ENCODE measurements at regions not wholly inside any gene's neighbourhood (a gene's known extent, or its start where the extent isn't known, plus 50 kb on each side); places are given as distances from the start of the nearest gene placed in this dataset.
"Not testable (repeated sequence)": the region's sequence is repeated elsewhere in the genome, so short reads cannot be mapped to it uniquely, and the experiment has no call there.

GRCh38 chr10:81135851-81136250, 598.1 kb downstream of the SH2D4B start:
- FAIRE-seq, result no peak

DNA sequence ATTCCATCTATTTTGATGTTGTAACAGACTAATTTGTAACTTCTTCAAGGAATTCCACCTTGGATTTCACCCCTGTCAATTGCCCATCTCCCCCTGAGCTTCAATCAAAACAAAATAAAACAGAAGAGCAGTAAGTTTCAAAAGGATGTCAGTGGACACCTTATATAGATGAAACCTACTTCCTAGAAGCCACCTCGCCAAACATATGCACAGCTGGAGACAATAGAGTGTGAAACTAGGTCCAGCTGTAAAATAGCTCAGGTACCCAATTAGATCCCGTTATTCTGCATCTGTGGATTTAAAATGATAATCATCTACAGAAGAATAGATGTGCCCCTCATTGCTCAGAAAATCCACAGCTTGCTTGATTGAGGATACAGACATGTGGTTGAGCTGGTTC, 598.6 kb downstream of the SH2D4B start:
- no peak for FAIRE-seq

DNA sequence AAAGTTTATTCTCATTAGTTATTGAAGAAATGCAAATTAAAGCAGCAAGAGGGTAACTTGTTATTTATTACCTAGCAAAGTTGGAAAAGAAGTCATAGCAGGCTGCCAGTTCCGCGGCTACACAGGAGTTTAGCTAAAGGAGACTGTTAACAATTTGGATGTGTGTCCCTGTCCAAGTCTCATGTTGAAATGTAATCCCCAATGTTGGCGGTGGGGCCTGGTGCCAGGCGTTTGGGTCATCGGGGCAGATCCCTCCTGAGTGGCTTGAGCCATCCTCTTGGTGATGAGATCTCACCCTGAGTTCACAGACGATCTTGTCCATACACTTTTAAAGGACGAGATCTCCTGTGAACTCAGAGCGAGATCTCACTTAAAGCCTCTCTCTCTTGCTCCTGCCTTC, 608.3 kb downstream of the SH2D4B start:
- no peak for FAIRE-seq

DNA sequence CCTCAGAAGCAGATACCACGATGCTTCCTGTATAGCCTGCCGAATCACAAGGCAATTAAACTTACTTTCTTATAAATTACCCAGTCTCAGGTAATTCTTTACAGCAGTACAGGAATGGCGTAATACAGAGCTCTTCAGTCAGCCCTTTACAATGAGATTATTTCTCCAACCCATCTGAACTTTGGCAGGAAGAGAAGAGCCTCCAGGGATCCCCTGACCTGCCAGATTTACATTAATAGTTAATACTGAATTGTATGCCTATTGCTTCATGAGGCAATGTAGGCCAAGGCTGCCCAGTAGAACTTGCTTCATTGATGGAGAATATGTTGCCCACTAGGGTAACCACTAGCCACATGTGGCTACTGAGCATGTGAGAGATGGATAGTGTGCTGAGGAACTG, 608.7 kb downstream of the SH2D4B start:
- FAIRE-seq, result no peak

DNA sequence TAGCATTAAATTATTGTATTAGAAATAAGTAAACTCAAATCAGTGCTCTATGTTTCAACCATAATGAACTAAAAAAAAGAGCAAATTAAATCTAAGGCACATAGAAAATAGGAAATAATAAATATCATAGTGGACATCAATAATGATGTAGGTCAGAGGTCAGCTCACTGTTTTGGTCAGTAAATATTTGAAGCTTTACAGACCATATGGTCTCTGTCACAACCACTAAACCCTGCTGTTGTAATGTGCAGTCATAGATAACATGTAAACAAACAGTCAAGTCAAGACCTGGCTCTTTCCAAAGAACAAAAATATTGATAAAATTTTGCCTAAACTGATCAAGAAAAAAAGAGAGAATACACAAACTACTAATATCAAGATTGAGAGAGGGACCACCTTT, 615.0 kb downstream of the SH2D4B start:
- no peak for FAIRE-seq

- no peak for FAIRE-seq
Measured at GRCh38 chr10:81157681-81158080, 620.0 kb downstream of the SH2D4B start.

- FAIRE-seq, result no peak
Measured at GRCh38 chr10:81177651-81178244, 640.0 kb downstream of the SH2D4B start.

- FAIRE-seq, result no peak
Measured at GRCh38 chr10:81179324-81179723, 641.6 kb downstream of the SH2D4B start.

DNA sequence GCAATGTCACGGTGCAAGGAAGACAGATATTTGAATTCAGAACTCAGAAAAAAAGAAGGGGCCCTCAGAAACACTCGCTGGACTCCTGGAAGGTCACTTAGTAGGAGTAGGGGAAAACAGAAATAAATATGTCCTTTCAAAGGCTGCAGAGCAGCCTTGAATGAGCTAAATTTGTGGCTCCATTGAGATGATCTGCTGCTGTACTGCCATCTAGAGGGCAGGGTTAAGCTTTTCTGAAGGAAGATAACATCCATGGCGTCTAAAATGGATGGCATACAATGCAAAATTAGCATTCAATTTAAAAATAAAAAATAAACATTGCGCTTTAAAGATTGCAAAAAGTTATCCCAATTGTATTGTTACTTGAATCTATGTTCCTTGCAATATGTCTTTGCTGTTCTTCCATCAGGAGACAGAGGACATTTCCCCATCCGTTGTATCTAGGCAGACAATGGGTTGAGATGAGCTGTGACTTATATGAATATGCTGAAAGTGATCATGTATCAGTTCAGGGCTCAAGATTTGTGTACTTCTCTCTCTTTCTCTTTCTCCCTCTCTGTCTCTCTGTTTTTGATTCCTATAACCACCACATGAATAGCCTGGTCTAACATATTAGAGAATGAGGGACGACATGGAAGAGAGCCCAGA, 642.2 kb downstream of the SH2D4B start:
- no peak for FAIRE-seq

GRCh38 chr10:81182296-81182695, 644.6 kb downstream of the SH2D4B start:
- no peak for FAIRE-seq

DNA sequence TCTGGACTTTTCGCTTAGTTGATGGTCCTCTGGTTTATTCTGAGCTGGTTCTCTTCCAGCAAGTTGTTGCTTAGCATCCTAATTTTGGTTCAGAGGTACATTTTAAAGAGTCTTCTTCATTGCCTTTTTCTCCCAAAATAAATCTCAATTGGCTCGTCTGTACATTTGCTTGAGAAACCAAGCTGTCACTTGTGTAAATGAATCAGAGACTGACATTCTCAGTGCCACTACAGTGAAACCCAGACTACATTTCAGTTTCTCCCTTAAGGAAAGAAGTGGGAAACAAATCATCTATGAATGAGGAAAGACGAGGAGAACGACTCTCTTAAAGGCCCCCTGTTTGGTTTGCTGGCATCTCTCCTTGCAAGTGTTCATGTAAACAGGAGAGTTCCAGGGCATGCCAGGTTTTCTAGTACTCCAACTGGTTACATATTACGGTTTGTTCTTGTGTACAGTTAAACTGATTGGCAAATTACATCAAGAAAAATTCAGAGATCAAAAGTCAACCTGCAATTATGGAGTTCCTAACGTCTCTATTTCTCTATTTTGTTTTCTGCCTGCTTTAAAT, 654.6 kb downstream of the SH2D4B start:
- FAIRE-seq, result no peak

GRCh38 chr10:81200801-81201200, 663.1 kb downstream of the SH2D4B start:
- no peak for FAIRE-seq

GRCh38 chr10:81207359-81207758, 667.6 kb upstream of the NRG3 start:
- not testable (repeated sequence) for FAIRE-seq

GRCh38 chr10:81213370-81213769, 661.6 kb upstream of the NRG3 start:
- no peak for FAIRE-seq

DNA sequence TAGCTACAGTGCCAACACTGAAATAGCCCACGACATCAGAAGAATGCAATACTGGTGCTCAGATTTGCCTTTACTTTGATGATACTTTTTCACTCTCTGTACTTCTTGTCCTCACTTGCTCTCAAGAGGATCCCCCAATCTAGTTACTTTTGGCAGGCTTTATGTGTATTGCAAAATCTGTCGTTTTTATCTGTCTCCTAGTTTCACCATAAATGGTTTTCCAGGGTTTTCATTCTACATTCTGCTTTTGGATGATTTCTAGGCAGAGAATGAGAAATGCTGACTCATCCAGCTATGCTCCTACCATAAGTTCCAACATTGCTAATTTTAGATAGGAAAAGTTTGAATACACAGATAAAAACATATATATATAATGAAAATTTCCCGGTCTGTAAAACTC, 659.5 kb upstream of the NRG3 start:
- no peak for FAIRE-seq

GRCh38 chr10:81216949-81217348, 658.0 kb upstream of the NRG3 start:
- no peak for FAIRE-seq

DNA sequence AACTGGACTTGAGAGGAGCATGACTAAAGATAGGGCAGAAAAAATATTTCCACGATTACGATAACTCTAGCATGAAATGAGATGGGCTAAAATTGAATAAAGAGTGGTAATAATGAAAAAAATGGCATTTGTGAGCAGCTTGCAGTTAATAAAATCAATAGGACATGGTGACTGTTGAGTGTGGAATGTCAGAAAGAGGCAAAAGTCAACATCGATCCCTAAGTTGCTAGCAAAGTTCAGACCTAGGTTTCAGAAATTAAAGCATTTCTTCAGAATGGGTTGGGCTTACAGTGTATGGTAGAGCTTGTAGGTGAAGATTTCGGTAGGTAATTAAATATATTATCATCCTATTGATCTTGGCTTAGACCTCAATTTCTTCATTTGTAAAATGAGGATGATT, 656.7 kb upstream of the NRG3 start:
- no peak for FAIRE-seq

- no peak for FAIRE-seq
Measured at GRCh38 chr10:81219758-81220157, 655.2 kb upstream of the NRG3 start.

DNA sequence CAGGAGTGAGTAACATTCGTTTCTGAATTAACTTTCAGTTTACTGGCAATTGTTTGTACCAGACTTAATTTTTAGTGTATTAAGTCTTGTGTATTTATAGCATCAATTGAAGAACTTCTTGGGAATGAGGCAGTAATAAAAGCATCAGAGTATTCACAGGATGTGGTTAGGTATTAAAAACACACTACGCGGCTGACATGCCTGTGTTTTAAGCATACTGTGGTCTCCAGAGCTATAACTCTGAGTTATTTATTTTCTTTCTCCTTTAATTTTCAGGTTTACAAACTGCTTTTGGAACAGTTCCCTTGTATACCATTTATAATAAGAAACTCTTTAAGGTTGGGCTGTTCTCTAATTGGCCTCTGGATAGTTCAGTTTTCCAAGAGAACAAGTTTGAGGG, 626.1 kb upstream of the NRG3 start:
- FAIRE-seq, result no peak

DNA sequence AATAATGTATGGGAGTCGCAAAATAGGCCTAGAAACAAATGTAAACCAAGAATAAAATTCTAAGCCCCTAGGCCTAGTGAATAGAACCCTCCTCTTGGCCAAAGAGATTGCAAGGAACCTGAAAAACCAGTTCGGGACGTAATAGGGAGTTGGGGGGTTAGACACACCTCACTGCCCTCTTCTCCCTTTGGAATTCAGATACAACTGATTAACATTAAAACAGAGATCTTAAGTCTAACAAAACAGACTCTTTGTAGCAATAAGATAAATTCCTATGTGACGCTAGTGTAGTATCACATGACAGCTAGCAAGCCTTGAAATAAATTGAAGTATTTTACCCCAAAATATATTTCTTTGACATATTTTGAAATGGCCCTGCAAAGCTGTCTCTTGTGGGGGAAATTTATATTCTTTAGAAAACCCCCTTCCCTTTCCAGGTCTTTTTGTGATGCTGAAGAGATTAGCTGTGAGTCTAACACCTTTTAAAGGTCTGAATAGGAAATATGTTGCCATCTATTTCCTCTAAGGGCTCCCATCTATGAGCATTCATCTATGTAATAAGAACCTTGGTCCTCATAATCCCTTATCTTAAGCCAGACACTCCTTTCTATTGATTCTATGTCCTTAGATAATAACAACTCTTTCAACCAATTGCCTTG, 623.4 kb upstream of the NRG3 start:
- no peak for FAIRE-seq

GRCh38 chr10:81264991-81265390, 610.0 kb upstream of the NRG3 start:
- not testable (repeated sequence) for FAIRE-seq

- FAIRE-seq, result no peak
Measured at GRCh38 chr10:81270051-81270450, 604.9 kb upstream of the NRG3 start.

GRCh38 chr10:81280497-81281479, 594.2 kb upstream of the NRG3 start:
- no peak for FAIRE-seq
